ENCODE measurements at regions not wholly inside any gene's neighbourhood (a gene's known extent, or its start where the extent isn't known, plus 50 kb on each side); places are given as distances from the start of the nearest gene placed in this dataset.

DNA sequence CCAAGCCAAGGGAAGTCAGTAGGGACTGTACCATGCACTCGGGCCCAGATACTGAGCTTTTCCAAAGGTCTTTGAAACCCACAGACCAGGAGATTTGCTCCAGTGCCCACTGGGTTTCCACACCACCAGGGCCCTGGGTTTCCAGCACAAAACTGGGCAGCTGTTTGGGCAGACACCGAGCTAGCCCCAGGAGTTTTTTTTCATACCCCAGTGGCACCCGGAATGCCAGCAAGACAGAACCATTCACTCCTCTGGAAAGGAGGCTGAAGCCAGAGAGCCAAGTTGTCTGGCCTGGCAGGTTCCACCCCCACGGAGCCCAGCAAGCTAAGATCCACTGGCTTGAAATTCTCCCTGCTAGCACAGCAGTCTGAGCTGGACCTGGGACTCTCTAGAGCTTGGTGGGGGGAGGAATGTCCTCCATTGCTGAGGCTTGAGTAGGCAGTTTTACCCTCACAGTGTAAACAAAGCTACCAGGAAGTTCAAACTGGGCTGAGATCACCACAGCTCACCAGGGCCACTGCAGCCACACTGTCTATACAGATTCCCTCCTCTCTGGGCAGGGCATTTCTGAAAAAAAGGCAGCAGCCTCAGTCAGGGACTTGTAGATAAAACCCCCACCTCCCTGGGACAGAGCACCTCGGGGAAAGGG lies 793.7 kb downstream of the RPS29 start:
- Histone ChIP-seq H3K9me2 (ENCODE audit: insufficient read depth) (no peaks in the 10 kb centered on the region), H3K4me2 (ENCODE audit: low read length) (no peak overlapping the region), H3K79me2 (ENCODE audit: insufficient read depth, low read length) (no peaks in the 10 kb centered on the region), H3K4me3 (replicated peaks in 1 of 2; ENCODE audit: low read depth in 1 of 2, low read length in 2 of 2) (no peak overlapping the region), H4K20me1 (ENCODE audit: insufficient read depth) (no peaks in the 10 kb centered on the region), H2AFZ (ENCODE audit: low read depth, low read length, poor library complexity, severe bottlenecking) (no peak overlapping the region), H3K27me3 (ENCODE audit: insufficient read depth, low read length) (no peaks in the 10 kb centered on the region), H3K4me1 (ENCODE audit: control insufficient read depth in 1 of 2, insufficient read depth in 2 of 2, low read length in 2 of 2) (no peaks in the 10 kb centered on the region), H3K36me3 (ENCODE audit: control insufficient read depth in 1 of 2, insufficient read depth in 2 of 2, low read length in 2 of 2) (no peaks in the 10 kb centered on the region), H3K27ac (ENCODE audit: low read depth, low read length) (no peak overlapping the region), H3K9me3 (ENCODE audit: control insufficient read depth in 1 of 2, insufficient read depth in 1 of 2, low read depth in 1 of 2, low read length in 2 of 2) (no peaks in the 10 kb centered on the region), H3K9ac (ENCODE audit: low read length) (no peak overlapping the region)
- RAD21 ChIA-PET (ENCODE audit: low non-redundant PET in 1 of 2, low total read pairs in 2 of 2, uncharacterized antibody in 2 of 2, unreplicated experiment in 2 of 2): no interaction called here
- TF ChIP-seq ZFX (IDR thresholded peaks at IDR 0.05) (no peak), EZH2 (IDR thresholded peaks at IDR 0.05) (no peak), EZH2phosphoT487 (IDR thresholded peaks at IDR 0.05; ENCODE audit: borderline replicate concordance) (no peak), CEBPB (IDR thresholded peaks at IDR 0.05; ENCODE audit: low read depth) (no peak)
- TF ChIP-seq, protein P1, sequence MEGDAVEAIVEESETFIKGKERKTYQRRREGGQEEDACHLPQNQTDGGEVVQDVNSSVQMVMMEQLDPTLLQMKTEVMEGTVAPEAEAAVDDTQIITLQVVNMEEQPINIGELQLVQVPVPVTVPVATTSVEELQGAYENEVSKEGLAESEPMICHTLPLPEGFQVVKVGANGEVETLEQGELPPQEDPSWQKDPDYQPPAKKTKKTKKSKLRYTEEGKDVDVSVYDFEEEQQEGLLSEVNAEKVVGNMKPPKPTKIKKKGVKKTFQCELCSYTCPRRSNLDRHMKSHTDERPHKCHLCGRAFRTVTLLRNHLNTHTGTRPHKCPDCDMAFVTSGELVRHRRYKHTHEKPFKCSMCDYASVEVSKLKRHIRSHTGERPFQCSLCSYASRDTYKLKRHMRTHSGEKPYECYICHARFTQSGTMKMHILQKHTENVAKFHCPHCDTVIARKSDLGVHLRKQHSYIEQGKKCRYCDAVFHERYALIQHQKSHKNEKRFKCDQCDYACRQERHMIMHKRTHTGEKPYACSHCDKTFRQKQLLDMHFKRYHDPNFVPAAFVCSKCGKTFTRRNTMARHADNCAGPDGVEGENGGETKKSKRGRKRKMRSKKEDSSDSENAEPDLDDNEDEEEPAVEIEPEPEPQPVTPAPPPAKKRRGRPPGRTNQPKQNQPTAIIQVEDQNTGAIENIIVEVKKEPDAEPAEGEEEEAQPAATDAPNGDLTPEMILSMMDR (IDR thresholded peaks at IDR 0.05 in 2 of 3, conservative IDR thresholded peaks at IDR 0.05 in 1 of 3; ENCODE audit: borderline replicate concordance in 1 of 3, insufficient read depth in 1 of 3, low read depth in 2 of 3, low read length in 2 of 3): no peak
- BruUV-seq (replicated peaks): no TSS peak
- DNase-seq (ENCODE audit: low read depth, low spot score): no peak
- ATAC-seq: no peak
- intact Hi-C loops (cut with micrococcal nuclease): no loop called here
- CTCF ChIA-PET: no interaction called here
- POLR2A ChIA-PET: no interaction called here

DNA sequence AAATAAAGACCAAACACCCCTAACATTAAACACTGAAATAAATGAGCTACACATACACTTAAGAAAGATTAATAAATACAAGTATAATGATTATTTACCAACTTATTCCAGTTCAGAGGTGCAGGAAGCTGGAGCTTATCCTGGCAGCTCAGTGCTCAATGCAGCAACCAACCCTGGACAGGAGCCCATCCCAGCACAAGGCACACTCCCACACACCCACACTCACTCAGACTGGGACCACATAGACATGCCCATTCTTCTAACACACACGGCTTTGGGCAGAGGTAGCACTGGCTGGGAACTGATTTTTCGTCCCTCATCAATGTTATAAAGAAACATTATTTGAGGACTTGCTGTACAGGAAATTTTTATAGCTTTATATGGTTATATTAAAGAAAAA lies 797.4 kb downstream of the RPS29 start:
- Histone ChIP-seq H3K27ac (ENCODE audit: low read depth, low read length) (no peak overlapping the region), H3K9ac (ENCODE audit: low read length) (no peak overlapping the region), H4K20me1 (ENCODE audit: insufficient read depth) (no peaks in the 10 kb centered on the region), H3K79me2 (ENCODE audit: insufficient read depth, low read length) (no peaks in the 10 kb centered on the region), H3K9me3 (ENCODE audit: control insufficient read depth in 1 of 2, insufficient read depth in 1 of 2, low read depth in 1 of 2, low read length in 2 of 2) (no peaks in the 10 kb centered on the region), H3K9me2 (ENCODE audit: insufficient read depth) (no peaks in the 10 kb centered on the region), H3K36me3 (ENCODE audit: control insufficient read depth in 1 of 2, insufficient read depth in 2 of 2, low read length in 2 of 2) (no peaks in the 10 kb centered on the region), H3K4me1 (ENCODE audit: control insufficient read depth in 1 of 2, insufficient read depth in 2 of 2, low read length in 2 of 2) (no peaks in the 10 kb centered on the region), H3K27me3 (ENCODE audit: insufficient read depth, low read length) (no peaks in the 10 kb centered on the region), H2AFZ (ENCODE audit: low read depth, low read length, poor library complexity, severe bottlenecking) (no peak overlapping the region), H3K4me2 (ENCODE audit: low read length) (no peak overlapping the region), H3K4me3 (replicated peaks in 1 of 2; ENCODE audit: low read depth in 1 of 2, low read length in 2 of 2) (no peak overlapping the region)
- ATAC-seq (no peak), DNase-seq (ENCODE audit: low read depth, low spot score) (no peak)
- ChIA-PET RAD21 (ENCODE audit: low non-redundant PET in 1 of 2, low total read pairs in 2 of 2, uncharacterized antibody in 2 of 2, unreplicated experiment in 2 of 2) (no interaction called here), CTCF (no interaction called here), POLR2A (no interaction called here)
- BruUV-seq (replicated peaks): no TSS peak
- intact Hi-C loops (cut with micrococcal nuclease): no loop called here
- no peak for TF ChIP-seq EGR1 (IDR thresholded peaks at IDR 0.05; ENCODE audit: low read depth)
- no peak for TF ChIP-seq ZFX (IDR thresholded peaks at IDR 0.05)
- TF ChIP-seq YY1 (IDR thresholded peaks at IDR 0.05; ENCODE audit: extremely low read depth, insufficient replicate concordance, low read depth, low read length): no peak
- no peak for TF ChIP-seq POLR2AphosphoS5 (IDR thresholded peaks at IDR 0.05; ENCODE audit: low read depth, low read length)
- TF ChIP-seq EZH2 (IDR thresholded peaks at IDR 0.05): no peak
- TF ChIP-seq SRF (IDR thresholded peaks at IDR 0.05; ENCODE audit: low read depth): no peak
- no peak for TF ChIP-seq CEBPB (IDR thresholded peaks at IDR 0.05; ENCODE audit: low read depth)
- no peak for TF ChIP-seq JUND (IDR thresholded peaks at IDR 0.05)
- TF ChIP-seq, protein P2, sequence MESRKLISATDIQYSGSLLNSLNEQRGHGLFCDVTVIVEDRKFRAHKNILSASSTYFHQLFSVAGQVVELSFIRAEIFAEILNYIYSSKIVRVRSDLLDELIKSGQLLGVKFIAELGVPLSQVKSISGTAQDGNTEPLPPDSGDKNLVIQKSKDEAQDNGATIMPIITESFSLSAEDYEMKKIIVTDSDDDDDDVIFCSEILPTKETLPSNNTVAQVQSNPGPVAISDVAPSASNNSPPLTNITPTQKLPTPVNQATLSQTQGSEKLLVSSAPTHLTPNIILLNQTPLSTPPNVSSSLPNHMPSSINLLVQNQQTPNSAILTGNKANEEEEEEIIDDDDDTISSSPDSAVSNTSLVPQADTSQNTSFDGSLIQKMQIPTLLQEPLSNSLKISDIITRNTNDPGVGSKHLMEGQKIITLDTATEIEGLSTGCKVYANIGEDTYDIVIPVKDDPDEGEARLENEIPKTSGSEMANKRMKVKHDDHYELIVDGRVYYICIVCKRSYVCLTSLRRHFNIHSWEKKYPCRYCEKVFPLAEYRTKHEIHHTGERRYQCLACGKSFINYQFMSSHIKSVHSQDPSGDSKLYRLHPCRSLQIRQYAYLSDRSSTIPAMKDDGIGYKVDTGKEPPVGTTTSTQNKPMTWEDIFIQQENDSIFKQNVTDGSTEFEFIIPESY (IDR thresholded peaks at IDR 0.05; ENCODE audit: extremely low read depth, insufficient replicate concordance, low read length): no peak
- no peak for TF ChIP-seq CBX3 (IDR thresholded peaks at IDR 0.05; ENCODE audit: low read depth)
- TF ChIP-seq SP1 (IDR thresholded peaks at IDR 0.05; ENCODE audit: low read depth): no peak
- TF ChIP-seq, protein P1 (IDR thresholded peaks at IDR 0.05 in 2 of 3, conservative IDR thresholded peaks at IDR 0.05 in 1 of 3; ENCODE audit: borderline replicate concordance in 1 of 3, insufficient read depth in 1 of 3, low read depth in 2 of 3, low read length in 2 of 3): no peak
- TF ChIP-seq POLR2A (IDR thresholded peaks at IDR 0.05; ENCODE audit: borderline replicate concordance, extremely low read depth, insufficient read depth, insufficient read length): no peak
